ENCODE measurements at regions not wholly inside any gene's neighbourhood (a gene's known extent, or its start where the extent isn't known, plus 50 kb on each side); places are given as distances from the start of the nearest gene placed in this dataset.

GRCh38 chr16:8374586-8375231, 215.6 kb downstream of the TMEM114 start:
- H3K27me3 ChIP-seq, result no peaks in the 10 kb centered on the region
- no peaks in the 10 kb centered on the region for H3K4me1 ChIP-seq
- no peaks in the 10 kb centered on the region for H3K36me3 ChIP-seq
- DNase-seq, result no peak
- TF ChIP-seq POLR2A (IDR thresholded peaks at IDR 0.05) (no peak), CTCF (IDR thresholded peaks at IDR 0.05) (no peak)
- H3K27ac ChIP-seq, result no peak overlapping the region
- intact Hi-C loops (cut with DNase I; ENCODE audit: low total_unique reads), result no loop called here
- no peak overlapping the region for H3K4me3 ChIP-seq
- H3K9me3 ChIP-seq, result no peaks in the 10 kb centered on the region

GRCh38 chr16:8373676-8374431, 216.5 kb downstream of the TMEM114 start:
- H3K27ac ChIP-seq, result no peak overlapping the region
- intact Hi-C loops (cut with DNase I; ENCODE audit: low total_unique reads), result no loop called here
- H3K9me3 ChIP-seq, result no peaks in the 10 kb centered on the region
- H3K36me3 ChIP-seq, result no peaks in the 10 kb centered on the region
- TF ChIP-seq POLR2A (IDR thresholded peaks at IDR 0.05), result no peak
- TF ChIP-seq CTCF (IDR thresholded peaks at IDR 0.05), result no peak
- H3K27me3 ChIP-seq, result no peaks in the 10 kb centered on the region
- no peak for DNase-seq
- H3K4me1 ChIP-seq, result no peaks in the 10 kb centered on the region
- H3K4me3 ChIP-seq, result no peak overlapping the region

- no peak for DNase-seq
- intact Hi-C loops (cut with DNase I; ENCODE audit: low total_unique reads), result no loop called here
- no peaks in the 10 kb centered on the region for H3K36me3 ChIP-seq
- H3K4me1 ChIP-seq, result no peaks in the 10 kb centered on the region
- no peak overlapping the region for H3K4me3 ChIP-seq
- TF ChIP-seq POLR2A (IDR thresholded peaks at IDR 0.05), result no peak
- TF ChIP-seq CTCF (IDR thresholded peaks at IDR 0.05), result no peak
- H3K9me3 ChIP-seq, result no peaks in the 10 kb centered on the region
- no peak overlapping the region for H3K27ac ChIP-seq
- H3K27me3 ChIP-seq, result no peaks in the 10 kb centered on the region
These were observed 218.2 kb downstream of the TMEM114 start for GRCh38 chr16:8372141-8372540.

- Histone ChIP-seq H3K27me3 (no peaks in the 10 kb centered on the region), H3K4me1 (no peaks in the 10 kb centered on the region), H3K27ac (no peak overlapping the region), H3K9me3 (no peaks in the 10 kb centered on the region), H3K36me3 (no peaks in the 10 kb centered on the region), H3K4me3 (no peak overlapping the region)
- intact Hi-C loops (cut with DNase I; ENCODE audit: low total_unique reads), result no loop called here
- DNase-seq, result no peak
- TF ChIP-seq CTCF (IDR thresholded peaks at IDR 0.05), result no peak
- TF ChIP-seq POLR2A (IDR thresholded peaks at IDR 0.05), result no peak
These were observed 219.7 kb downstream of the TMEM114 start for GRCh38 chr16:8370374-8371270.
